Brain pericyte (primary cell): ENCODE measurements at regions not wholly inside any gene's neighbourhood (a gene's known extent, or its start where the extent isn't known, plus 50 kb on each side); places are given as distances from the start of the nearest gene placed in this dataset.
"Not testable (repeated sequence)": the region's sequence is repeated elsewhere in the genome, so short reads cannot be mapped to it uniquely, and the experiment has no call there.

Experiments used
- DNase-seq: peaks from one replicate; pipeline ENCODE4 v3.0.0-alpha.2; 2012; ENCODE audit warnings: low read depth, low spot score

GRCh38 chr14:53670701-53671100, 285.9 kb downstream of the BMP4 start:
- DNase-seq, result no peak

- no peak for DNase-seq
These were observed 287.7 kb downstream of the BMP4 start for GRCh38 chr14:53668897-53669296.

- DNase-seq, result no peak
These were observed 292.9 kb downstream of the BMP4 start for GRCh38 chr14:53663709-53664108.

DNA sequence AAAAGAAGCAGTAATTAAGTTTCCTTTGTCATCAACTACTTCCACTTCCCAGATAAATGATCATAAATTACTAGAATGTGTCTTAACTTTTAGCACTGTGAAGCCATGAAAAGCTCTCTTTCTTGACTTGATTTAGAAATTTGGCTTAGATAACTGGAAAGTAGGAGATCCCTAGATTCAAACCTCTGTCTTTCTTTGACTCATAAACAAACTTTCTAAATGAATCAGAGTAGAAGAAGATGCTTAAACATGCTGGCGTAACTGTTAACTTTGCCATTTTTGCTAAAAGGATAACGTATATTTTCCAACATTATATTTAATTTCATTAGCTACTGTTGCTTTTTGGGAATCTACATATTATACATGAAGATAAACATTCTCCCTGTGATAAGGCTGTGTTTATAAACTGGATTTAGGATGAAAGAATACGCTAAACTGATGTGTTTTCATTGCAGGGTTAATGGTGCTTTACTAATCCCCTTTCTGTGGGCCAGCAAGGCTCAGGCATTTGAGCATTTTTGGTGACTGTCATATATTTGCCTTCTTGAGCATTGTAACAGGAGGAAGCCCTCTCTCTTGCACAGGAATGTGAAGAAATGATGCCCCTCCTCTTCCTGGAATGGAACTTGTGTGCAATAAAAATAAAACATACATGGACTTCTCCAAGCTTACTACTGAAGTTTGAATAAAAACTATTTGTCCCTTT, 301.4 kb downstream of the BMP4 start:
- DNase-seq, result no peak

DNA sequence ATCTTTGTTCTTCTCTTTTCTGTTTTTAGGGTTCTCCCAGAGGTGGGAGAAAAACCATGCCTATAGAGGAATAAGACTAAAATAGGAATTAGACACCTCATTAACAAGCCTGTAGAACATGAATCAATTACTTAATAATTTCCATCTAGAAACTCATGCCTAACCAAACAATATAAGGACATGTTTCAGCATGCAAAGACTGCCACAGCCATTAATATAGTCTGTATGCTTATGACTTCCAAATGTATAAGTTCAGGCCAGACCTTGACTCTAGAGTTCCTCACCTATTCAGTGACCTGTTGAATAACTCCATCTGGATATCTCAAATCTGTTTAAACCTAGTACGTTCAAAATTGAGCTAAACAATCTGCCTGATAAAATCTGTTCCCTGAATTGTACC, 304.6 kb downstream of the BMP4 start:
- no peak for DNase-seq

GRCh38 chr14:53651096-53651740, 305.4 kb downstream of the BMP4 start:
- no peak for DNase-seq

DNA sequence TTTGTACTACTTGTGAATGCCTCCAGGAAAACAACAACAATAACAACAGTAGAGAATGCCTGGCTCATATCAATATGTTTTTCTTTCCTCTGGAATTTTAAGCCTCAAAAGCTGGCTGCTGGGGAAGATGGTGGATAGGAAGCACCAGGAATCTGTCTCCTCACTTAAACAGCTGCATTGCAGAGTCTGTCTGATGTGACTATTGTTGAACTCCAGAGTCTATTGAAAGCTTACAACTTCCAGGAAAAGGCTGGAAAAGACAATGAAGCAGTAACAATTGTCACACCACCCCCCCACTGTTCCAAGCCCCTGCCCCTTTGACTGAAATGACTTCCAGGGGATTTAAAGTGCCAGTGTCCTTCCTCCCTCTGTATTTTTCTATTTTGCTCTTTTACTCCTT, 309.7 kb downstream of the BMP4 start:
- no peak for DNase-seq

DNA sequence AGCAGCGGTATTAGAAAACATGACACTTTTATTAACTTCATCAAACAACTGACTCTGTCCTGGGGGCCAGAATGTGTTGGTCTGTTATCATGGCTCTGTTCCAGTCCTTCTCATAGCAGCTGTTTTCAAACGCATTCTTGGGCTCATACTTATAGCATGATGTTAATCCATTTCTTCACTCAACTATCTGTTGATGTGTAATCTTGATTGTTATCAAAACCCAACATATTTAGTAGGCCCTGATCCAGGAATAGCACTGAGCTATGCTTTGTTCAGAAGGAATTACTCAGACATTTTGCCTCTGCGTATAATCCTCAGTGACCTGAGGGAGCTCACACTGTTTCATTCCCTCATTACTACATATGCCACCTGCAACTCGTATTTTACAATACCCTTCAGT, 315.9 kb downstream of the BMP4 start:
- no peak for DNase-seq

DNA sequence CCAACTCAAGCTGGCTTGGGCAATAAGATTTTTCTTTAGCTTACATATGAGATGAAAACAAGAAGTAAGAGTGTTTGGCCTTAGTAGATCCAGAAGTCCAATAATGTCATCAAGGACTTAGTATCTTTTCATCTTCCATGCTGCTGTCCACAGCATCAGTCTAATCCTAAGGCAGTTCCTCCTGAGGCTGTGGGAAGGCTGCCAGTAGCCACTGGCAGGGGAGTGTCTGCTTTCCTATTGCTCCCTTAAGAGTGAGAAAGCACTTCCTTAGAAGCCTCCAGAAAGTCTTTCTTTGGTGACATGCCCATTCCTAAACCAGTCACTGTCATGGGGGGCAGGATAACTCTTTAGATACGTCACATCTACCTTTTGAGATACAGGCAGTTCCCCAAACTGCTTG, 317.7 kb downstream of the BMP4 start:
- DNase-seq, result no peak

DNA sequence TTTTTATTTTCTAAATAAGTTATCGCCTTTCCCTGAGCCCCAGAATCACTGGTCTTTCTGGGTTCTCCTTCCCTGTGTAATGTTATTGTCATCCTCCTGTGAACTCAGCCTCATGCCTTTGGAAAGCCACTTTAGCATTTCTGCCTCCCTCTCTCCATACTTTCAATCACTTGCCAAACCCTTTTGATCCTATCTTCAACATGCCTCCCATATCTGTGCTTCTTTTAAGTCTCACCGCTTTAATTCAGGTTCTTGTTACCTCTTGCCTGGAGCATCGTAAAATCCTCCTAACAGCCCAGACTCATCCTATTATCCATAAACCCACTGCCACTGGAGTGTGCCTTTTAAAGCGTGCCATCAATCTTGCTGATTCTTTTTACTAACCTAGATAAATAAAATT, 321.8 kb downstream of the BMP4 start:
- DNase-seq, result no peak

DNA sequence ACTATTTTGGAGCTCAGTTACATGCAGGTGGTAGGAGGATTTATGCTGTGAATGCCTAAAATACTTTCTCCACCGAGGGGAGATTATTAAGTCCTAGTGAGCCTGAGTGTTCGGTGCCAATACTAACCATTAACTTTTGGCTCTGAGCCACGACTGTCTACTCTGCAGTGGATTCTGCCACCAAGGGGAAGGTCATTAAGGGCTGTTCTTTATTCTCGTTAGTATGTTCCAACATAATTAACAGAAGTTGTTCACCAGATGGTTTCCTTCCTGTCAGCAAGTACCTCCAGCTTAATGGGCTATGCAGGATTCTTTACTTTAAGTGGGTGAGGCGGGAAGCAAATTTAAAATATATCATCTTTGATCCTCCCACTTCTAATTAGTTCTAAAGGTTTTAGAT, 326.3 kb downstream of the BMP4 start:
- no peak for DNase-seq

DNA sequence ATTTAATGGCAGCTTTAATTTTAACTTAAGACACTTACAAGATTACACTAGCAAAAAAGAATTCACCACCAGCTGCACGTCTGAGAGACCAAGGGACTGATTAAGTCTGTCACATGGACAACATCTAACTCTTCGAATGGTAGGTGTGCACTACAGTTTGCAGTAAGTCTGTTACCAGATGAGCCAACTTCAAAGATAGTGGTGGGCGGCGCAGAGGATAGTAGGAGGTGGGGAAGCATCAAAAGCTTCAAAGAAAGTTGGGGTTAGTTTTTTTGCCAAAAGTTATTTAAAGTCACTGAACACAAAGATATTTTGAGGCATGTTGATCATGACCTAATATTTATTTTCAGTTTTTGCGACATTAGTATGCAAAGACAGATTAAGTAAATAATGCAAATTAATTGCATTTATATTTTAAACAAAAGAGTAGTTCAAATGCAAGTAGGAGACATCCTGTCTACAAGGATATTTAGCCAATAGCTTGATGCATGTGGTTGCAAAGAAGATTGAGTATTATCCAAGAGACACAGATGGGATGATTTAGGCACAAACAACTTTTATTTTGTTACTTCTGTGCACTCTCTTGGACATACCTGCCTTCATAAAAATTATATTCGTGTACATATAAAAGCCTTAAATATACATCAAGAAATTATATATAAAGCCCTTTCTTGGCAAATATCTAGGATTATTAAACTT, 327.7 kb downstream of the BMP4 start:
- DNase-seq, result no peak

DNA sequence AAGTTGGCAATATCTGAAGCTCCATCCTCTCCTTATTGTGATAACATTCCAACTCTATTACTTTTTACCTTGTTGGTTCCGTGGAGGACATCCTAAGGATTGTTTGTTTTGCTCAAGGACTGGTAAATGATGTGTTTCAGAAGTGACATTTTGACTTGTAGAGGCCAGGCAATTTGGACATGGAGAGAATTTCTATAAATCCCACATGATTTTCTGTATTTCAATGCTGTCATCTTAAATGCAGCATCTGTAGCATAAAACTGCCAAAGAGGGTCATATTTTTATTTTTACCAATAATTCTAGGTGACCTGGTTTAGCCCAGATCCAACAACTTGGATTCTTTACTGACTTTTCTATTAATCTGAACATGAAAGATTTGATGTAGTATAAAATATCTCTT, 328.4 kb downstream of the BMP4 start:
- DNase-seq, result no peak

GRCh38 chr14:53626761-53627160, 329.9 kb downstream of the BMP4 start:
- DNase-seq, result no peak

- DNase-seq, result no peak
These were observed 334.2 kb downstream of the BMP4 start for GRCh38 chr14:53622447-53622846.

DNA sequence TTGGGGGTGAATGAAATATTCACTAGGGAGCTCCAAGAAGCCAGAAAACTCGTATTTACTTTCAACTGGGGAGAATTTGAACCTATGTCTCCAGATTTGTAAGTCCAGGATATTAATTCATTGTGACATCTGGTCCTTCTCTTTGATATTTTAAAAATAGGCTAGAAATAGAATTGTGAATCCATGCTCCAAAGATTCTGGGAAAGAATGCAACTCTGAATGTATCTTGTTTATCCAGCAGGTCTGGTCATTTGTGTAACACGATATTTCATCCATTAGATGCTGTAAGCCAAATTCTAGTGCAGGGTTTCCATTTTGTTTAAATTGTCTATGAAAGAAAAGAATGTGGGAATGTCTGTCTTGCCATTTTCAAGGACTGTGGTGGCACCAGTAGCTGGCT, 334.7 kb downstream of the BMP4 start:
- no peak for DNase-seq

DNA sequence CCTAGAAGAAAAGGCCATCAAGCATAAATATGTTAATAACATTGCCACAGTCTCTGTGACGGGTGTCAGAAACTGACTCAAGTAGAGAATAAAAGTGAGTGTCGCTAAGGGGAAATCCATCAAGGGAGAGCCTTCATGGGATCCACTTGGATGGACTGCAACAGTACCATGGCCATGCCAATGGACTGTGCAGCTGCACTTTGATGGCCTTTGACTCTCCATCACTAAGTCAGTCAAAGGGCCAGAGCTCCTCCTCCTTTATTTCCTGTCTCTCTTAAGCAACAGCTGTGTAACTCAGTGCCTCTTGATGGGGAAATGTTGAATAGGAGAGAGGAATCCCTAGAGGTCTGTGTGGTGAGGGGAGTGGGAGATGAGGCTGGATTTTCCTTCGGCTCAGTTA, 335.2 kb downstream of the BMP4 start:
- no peak for DNase-seq

DNA sequence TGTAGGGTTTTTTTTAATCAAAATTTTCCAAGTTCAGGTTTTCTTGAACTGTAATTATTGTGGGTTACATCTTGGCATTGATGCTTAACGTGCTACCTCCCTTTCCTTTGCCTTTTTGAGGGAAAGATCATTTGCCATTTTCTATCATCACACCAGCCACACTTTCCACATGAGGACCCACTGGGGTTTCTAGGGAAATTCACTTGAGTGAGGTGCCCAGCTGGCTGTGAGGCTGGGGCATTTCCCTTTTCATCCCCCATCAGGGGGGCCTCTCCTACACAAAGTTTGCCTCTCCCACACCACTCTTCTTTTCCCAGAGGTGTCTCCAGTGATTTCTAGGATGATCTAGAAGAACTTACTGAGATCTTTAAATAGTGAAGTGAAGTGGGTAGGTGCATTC, 335.7 kb downstream of the BMP4 start:
- DNase-seq, result no peak

- DNase-seq, result no peak
These were observed 336.3 kb downstream of the BMP4 start for GRCh38 chr14:53620317-53620716.

- DNase-seq, result no peak
These were observed 336.9 kb downstream of the BMP4 start for GRCh38 chr14:53619691-53620231.

DNA sequence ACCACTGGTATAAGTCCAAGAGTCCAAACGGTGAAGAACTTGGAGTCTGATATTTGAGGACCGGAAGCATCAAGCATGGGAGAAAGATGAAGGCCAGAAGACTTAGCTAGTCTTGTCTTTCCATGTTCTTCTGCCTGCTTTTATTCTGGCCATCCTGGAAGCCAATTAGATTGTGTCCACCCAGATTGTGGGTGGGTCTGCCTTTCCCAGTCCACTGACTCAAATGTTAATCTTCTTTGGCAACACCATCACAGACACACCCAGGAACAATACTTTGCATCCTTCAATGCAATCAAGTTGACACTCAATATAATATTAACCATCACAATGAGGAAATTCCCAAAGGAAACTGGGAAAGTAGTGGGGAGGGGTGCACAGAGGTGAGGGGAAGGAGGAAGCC, 340.1 kb downstream of the BMP4 start:
- not testable (repeated sequence) for DNase-seq

GRCh38 chr14:53615252-53615651, 341.4 kb downstream of the BMP4 start:
- DNase-seq, result no peak
